Astrocyte (in vitro differentiated cells and primary cell): ENCODE measurements at regions not wholly inside any gene's neighbourhood (a gene's known extent, or its start where the extent isn't known, plus 50 kb on each side); places are given as distances from the start of the nearest gene placed in this dataset.

ENCODE experiments used
- CTCF ChIP-seq: IDR thresholded peaks from 2 replicates; pipeline ENCODE4 v1.5.1; 2011; ENCODE audit warnings: low read depth, mild to moderate bottlenecking, inconsistent platforms, low read length, moderate library complexity; ENCODE audit not compliant: insufficient read depth
- EZH2 ChIP-seq: IDR thresholded peaks from 2 replicates; pipeline ENCODE4 v1.6.1; 2012; ENCODE audit warnings: mild to moderate bottlenecking, low read length, inconsistent platforms; ENCODE audit not compliant: insufficient read depth

- TF ChIP-seq CTCF (no peak), EZH2 (no peak)
Observed at GRCh38 chr14:94933486-94933885, 163.6 kb upstream of the GSC start.
